ENCODE measurements at regions not wholly inside any gene's neighbourhood (a gene's known extent, or its start where the extent isn't known, plus 50 kb on each side); places are given as distances from the start of the nearest gene placed in this dataset.

GRCh38 chr3:44080474-44081072 is 161.1 kb upstream of the TOPAZ1 start:
- 78 to 89% methylated on average over 6 to 11 of the region's 11 CpGs for WGBS, 2 experiments (ENCODE audit: insufficient coverage in 1 of 2, insufficient read length in 1 of 2)
- H3K4me3 Mint-ChIP-seq: no peak overlapping the region
- peaks cover 2% of the 10 kb centered on the region for H3K27me3 Mint-ChIP-seq (ENCODE audit: insufficient read depth)
- Histone ChIP-seq H3K4me1 (ENCODE audit: control insufficient read depth, insufficient read depth, low read length) (no peaks in the 10 kb centered on the region), H3K27me3 (ENCODE audit: control insufficient read depth, insufficient read depth, low read length, poor library complexity, severe bottlenecking) (peaks cover 6% of the 10 kb centered on the region), H3K36me3 (ENCODE audit: control insufficient read depth, insufficient read depth, low read length) (no peaks in the 10 kb centered on the region), H3K9me3 (ENCODE audit: control insufficient read depth, low read length) (no peaks in the 10 kb centered on the region), H3K27ac (ENCODE audit: low read depth, low read length) (no peak overlapping the region), H3K9ac (ENCODE audit: extremely low read depth, low read length, poor library complexity, severe bottlenecking) (no peak overlapping the region), H3K4me3 (ENCODE audit: low read length) (no peak overlapping the region)
- TF ChIP-seq CTCF (conservative IDR thresholded peaks at IDR 0.05): no peak
- DNase-seq: peak; percentile 21
- no peaks in the 10 kb centered on the region for H3K36me3 Mint-ChIP-seq (ENCODE audit: low read depth)
- H3K9me3 Mint-ChIP-seq: no peaks in the 10 kb centered on the region
- H3K4me1 Mint-ChIP-seq: peaks cover 6% of the 10 kb centered on the region
- no peak overlapping the region for H3K27ac Mint-ChIP-seq

GRCh38 chr3:44090036-44090435 is 151.7 kb upstream of the TOPAZ1 start:
- H3K27me3 Mint-ChIP-seq (ENCODE audit: insufficient read depth): peaks cover 3% of the 10 kb centered on the region
- no peak overlapping the region for H3K27ac Mint-ChIP-seq
- no peaks in the 10 kb centered on the region for H3K9me3 Mint-ChIP-seq
- no peaks in the 10 kb centered on the region for H3K27me3 ChIP-seq (ENCODE audit: control insufficient read depth, insufficient read depth, low read length, poor library complexity, severe bottlenecking)
- no peak for TF ChIP-seq CTCF (conservative IDR thresholded peaks at IDR 0.05)
- H3K4me1 Mint-ChIP-seq: peaks cover 6% of the 10 kb centered on the region
- H3K4me3 Mint-ChIP-seq: no peak overlapping the region
- H3K4me1 ChIP-seq (ENCODE audit: control insufficient read depth, insufficient read depth, low read length): no peaks in the 10 kb centered on the region
- no peak overlapping the region for H3K9ac ChIP-seq (ENCODE audit: extremely low read depth, low read length, poor library complexity, severe bottlenecking)
- H3K4me3 ChIP-seq (ENCODE audit: low read length): no peak overlapping the region
- no peak overlapping the region for H3K27ac ChIP-seq (ENCODE audit: low read depth, low read length)
- no peaks in the 10 kb centered on the region for H3K36me3 ChIP-seq (ENCODE audit: control insufficient read depth, insufficient read depth, low read length)
- 76 to 80% methylated on average over 1 to 2 of the region's 2 CpGs for WGBS, 2 experiments (ENCODE audit: insufficient coverage in 1 of 2, insufficient read length in 1 of 2)
- no peaks in the 10 kb centered on the region for H3K9me3 ChIP-seq (ENCODE audit: control insufficient read depth, low read length)
- DNase-seq: no peak
- no peaks in the 10 kb centered on the region for H3K36me3 Mint-ChIP-seq (ENCODE audit: low read depth)

GRCh38 chr3:44092497-44092896 is 149.2 kb upstream of the TOPAZ1 start:
- Histone ChIP-seq H3K9ac (ENCODE audit: extremely low read depth, low read length, poor library complexity, severe bottlenecking) (no peak overlapping the region), H3K27me3 (ENCODE audit: control insufficient read depth, insufficient read depth, low read length, poor library complexity, severe bottlenecking) (no peaks in the 10 kb centered on the region), H3K4me1 (ENCODE audit: control insufficient read depth, insufficient read depth, low read length) (no peaks in the 10 kb centered on the region), H3K4me3 (ENCODE audit: low read length) (no peak overlapping the region), H3K36me3 (ENCODE audit: control insufficient read depth, insufficient read depth, low read length) (no peaks in the 10 kb centered on the region), H3K27ac (ENCODE audit: low read depth, low read length) (no peak overlapping the region), H3K9me3 (ENCODE audit: control insufficient read depth, low read length) (no peaks in the 10 kb centered on the region)
- TF ChIP-seq CTCF (conservative IDR thresholded peaks at IDR 0.05): no peak
- DNase-seq: no peak
- 95 to 100% methylated on average over 2 to 3 of the region's 3 CpGs for WGBS, 2 experiments (ENCODE audit: insufficient coverage in 1 of 2, insufficient read length in 1 of 2)
- Mint-ChIP-seq H3K9me3 (no peaks in the 10 kb centered on the region), H3K36me3 (ENCODE audit: low read depth) (no peaks in the 10 kb centered on the region), H3K27ac (no peak overlapping the region), H3K27me3 (ENCODE audit: insufficient read depth) (peaks cover 3% of the 10 kb centered on the region), H3K4me1 (no peaks in the 10 kb centered on the region), H3K4me3 (no peak overlapping the region)
